CD14-positive monocyte (primary cell): ENCODE measurements at regions not wholly inside any gene's neighbourhood (a gene's known extent, or its start where the extent isn't known, plus 50 kb on each side); places are given as distances from the start of the nearest gene placed in this dataset.

Source experiments
- DNase-seq, 3 donors: peaks; one replicate each; pipeline ENCODE4 v3.0.0-alpha.2; 2011 to 2022
- H2AFZ ChIP-seq: 2 replicates; pipeline ENCODE4 v1.6.0; 2012; ENCODE audit warnings: mild to moderate bottlenecking, low read depth, low read length, inconsistent platforms; ENCODE audit not compliant: insufficient read depth, poor library complexity, severe bottlenecking
- H3K27ac ChIP-seq, 2 donors: 1 replicate in 1 of 2; 2 replicates in 1 of 2; pipeline ENCODE4 v1.5.1; 2012 to 2013; ENCODE audit warnings: low read length in 2 of 2, control low read depth in 1 of 2, inconsistent platforms in 1 of 2, low read depth in 1 of 2, mild to moderate bottlenecking in 1 of 2
- H3K27me3 ChIP-seq, 2 donors: one replicate each; pipeline versions ENCODE4 v1.6.0 to v1.6.1; 2011 to 2013; ENCODE audit warnings: low read length in 2 of 2; ENCODE audit not compliant: control insufficient read depth in 2 of 2, insufficient read depth in 2 of 2
- H3K36me3 ChIP-seq, 2 donors: replicated peaks in 1 of 2; 1 replicate in 1 of 2; 2 replicates in 1 of 2; pipeline versions ENCODE4 v1.5.1 to v1.6.1; 2012 to 2013; ENCODE audit warnings: low read length in 2 of 2, control low read depth in 1 of 2, inconsistent platforms in 1 of 2, mild to moderate bottlenecking in 1 of 2; ENCODE audit not compliant: insufficient read depth in 2 of 2, control insufficient read depth in 1 of 2
- H3K4me1 ChIP-seq, 2 donors: 1 replicate in 1 of 2; 2 replicates in 1 of 2; pipeline versions ENCODE4 v1.5.1 to v1.6.1; 2012 to 2013; ENCODE audit warnings: low read length in 2 of 2, control low read depth in 1 of 2, inconsistent platforms in 1 of 2, mild to moderate bottlenecking in 1 of 2, moderate library complexity in 1 of 2; ENCODE audit not compliant: insufficient read depth in 2 of 2, control insufficient read depth in 1 of 2
- H3K4me2 ChIP-seq: replicated peaks from 2 replicates; pipeline ENCODE3; 2012; ENCODE audit warnings: low read length, moderate library complexity, mild to moderate bottlenecking; ENCODE audit not compliant: poor library complexity, severe bottlenecking; ENCODE audit errors: extremely low read depth
- H3K4me3 ChIP-seq, 3 experiments: fragments of 200-600 bp in 1 of 3; sonication (generic) in 1 of 3; replicated peaks in 1 of 3; 1 replicate in 2 of 3; 2 replicates in 1 of 3; pipeline ENCODE4 v1.5.1; 2011 to 2013; ENCODE audit warnings: low read length in 3 of 3, mild to moderate bottlenecking in 3 of 3, control low read depth in 2 of 3, low read depth in 2 of 3, inconsistent platforms in 1 of 3, moderate library complexity in 1 of 3
- H3K79me2 ChIP-seq: 2 replicates; pipeline ENCODE4 v1.6.0; 2012; ENCODE audit warnings: mild to moderate bottlenecking, control low read depth, inconsistent platforms, low read length, moderate library complexity; ENCODE audit not compliant: insufficient read depth
- H3K9ac ChIP-seq: 2 replicates; pipeline ENCODE4 v1.6.0; 2017; ENCODE audit warnings: low read length, mild to moderate bottlenecking; ENCODE audit not compliant: insufficient read depth, poor library complexity, severe bottlenecking
- H3K9me3 ChIP-seq, 2 donors: replicated peaks in 1 of 2; 1 replicate in 1 of 2; 2 replicates in 1 of 2; pipeline versions ENCODE4 v1.5.1 to v1.6.1; 2012 to 2013; ENCODE audit warnings: low read length in 2 of 2, control low read depth in 1 of 2; ENCODE audit not compliant: control insufficient read depth in 1 of 2, insufficient read depth in 1 of 2
- H4K20me1 ChIP-seq: 2 replicates; pipeline ENCODE4 v1.6.0; 2012; ENCODE audit warnings: mild to moderate bottlenecking, low read length, control low read depth, moderate library complexity; ENCODE audit not compliant: insufficient read depth
- H3K27ac Mint-ChIP-seq, 7 donors: one replicate each; pipeline ENCODE4 v1.8.0; 2020; ENCODE audit warnings: mild to moderate bottlenecking in 7 of 7, mixed read lengths in 7 of 7, moderate library complexity in 6 of 7, inconsistent platforms in 2 of 7
- H3K27me3 Mint-ChIP-seq, 3 donors: one replicate each; pipeline ENCODE4 v1.8.0; 2021 to 2022; ENCODE audit warnings: low read depth in 3 of 3, mild to moderate bottlenecking in 3 of 3, mixed read lengths in 3 of 3, moderate library complexity in 3 of 3, inconsistent platforms in 1 of 3
- H3K36me3 Mint-ChIP-seq, 2 donors: one replicate each; pipeline ENCODE4 v1.8.0; 2020; ENCODE audit warnings: mixed read lengths in 2 of 2, inconsistent platforms in 1 of 2, mild to moderate bottlenecking in 1 of 2
- H3K4me1 Mint-ChIP-seq: one replicate; pipeline ENCODE4 v1.8.0; 2020; ENCODE audit warnings: mild to moderate bottlenecking, mixed read lengths
- H3K4me3 Mint-ChIP-seq, 2 donors: one replicate each; pipeline ENCODE4 v1.8.0; 2020; ENCODE audit warnings: mild to moderate bottlenecking in 2 of 2, mixed read lengths in 2 of 2, moderate library complexity in 1 of 2
- H3K9me3 Mint-ChIP-seq, 7 donors: one replicate each; pipeline ENCODE4 v1.8.0; 2020 to 2022; ENCODE audit warnings: mixed read lengths in 7 of 7, mild to moderate bottlenecking in 6 of 7, moderate library complexity in 6 of 7, inconsistent platforms in 2 of 7
- WGBS: methylation state at CpG from one replicate; pipeline ENCODE4 v1.1.5; 2013; ENCODE audit warnings: missing lambda C conversion rate; ENCODE audit not compliant: insufficient coverage; 5-methylcytosine and 5-hydroxymethylcytosine counted together
- intact Hi-C, 2 donors: fragments of 100-400 bp; cut with micrococcal nuclease; formaldehyde crosslinking; loops; one replicate each; pipeline versions ENCODE4 v1.15.0 to v1.15.1; 2023
- TF ChIP-seq, protein P1 (sequence below): fragments of 200-600 bp; IDR thresholded peaks from one replicate; pipeline ENCODE4 v1.8.0; 2022; ENCODE audit warnings: antibody characterized with exemption, mild to moderate bottlenecking

DNA sequence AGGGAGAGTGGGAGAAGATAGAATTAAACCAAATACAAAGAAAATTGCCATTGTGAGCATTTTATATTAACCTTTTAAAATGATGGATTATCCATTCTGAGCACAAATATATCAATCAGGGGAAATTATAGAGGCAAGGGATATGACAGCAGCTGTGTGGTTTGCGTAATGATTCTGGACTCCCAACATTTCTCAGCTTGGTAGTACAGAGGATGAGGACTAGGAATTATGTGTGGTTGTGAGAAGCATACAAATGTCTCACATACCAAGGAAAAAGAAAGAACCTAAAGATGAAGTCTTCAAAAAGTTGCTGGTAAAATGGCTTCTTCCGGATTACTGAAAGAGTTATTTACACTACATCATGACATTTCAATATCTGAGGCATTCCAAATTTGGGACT, 674.6 kb upstream of the NR3C2 start:
- Histone ChIP-seq H3K4me2 (no peak overlapping the region), H3K27me3 (no peaks in the 10 kb centered on the region), H3K9me3 (no peaks in the 10 kb centered on the region), H3K79me2 (no peaks in the 10 kb centered on the region), H3K4me3 (no peak overlapping the region), H3K9ac (no peak overlapping the region), H3K4me1 (no peaks in the 10 kb centered on the region), H3K36me3 (no peaks in the 10 kb centered on the region), H4K20me1 (no peaks in the 10 kb centered on the region), H2AFZ (no peak overlapping the region), H3K27ac (no peak overlapping the region)
- Mint-ChIP-seq H3K4me1 (no peaks in the 10 kb centered on the region), H3K36me3 (no peaks in the 10 kb centered on the region), H3K27me3 (peaks cover 0 to 2% (median 0%) of the 10 kb centered on the region in 3 donors), H3K4me3 (no peak overlapping the region), H3K27ac (no peak overlapping the region), H3K9me3 (peaks cover 0 to 6% (median 0%) of the 10 kb centered on the region in 7 donors)
- intact Hi-C loops, result no loop called here
- DNase-seq, result no peak
- no CpG with 5 or more reads among the region's 2 CpGs for WGBS
- TF ChIP-seq, protein P1, sequence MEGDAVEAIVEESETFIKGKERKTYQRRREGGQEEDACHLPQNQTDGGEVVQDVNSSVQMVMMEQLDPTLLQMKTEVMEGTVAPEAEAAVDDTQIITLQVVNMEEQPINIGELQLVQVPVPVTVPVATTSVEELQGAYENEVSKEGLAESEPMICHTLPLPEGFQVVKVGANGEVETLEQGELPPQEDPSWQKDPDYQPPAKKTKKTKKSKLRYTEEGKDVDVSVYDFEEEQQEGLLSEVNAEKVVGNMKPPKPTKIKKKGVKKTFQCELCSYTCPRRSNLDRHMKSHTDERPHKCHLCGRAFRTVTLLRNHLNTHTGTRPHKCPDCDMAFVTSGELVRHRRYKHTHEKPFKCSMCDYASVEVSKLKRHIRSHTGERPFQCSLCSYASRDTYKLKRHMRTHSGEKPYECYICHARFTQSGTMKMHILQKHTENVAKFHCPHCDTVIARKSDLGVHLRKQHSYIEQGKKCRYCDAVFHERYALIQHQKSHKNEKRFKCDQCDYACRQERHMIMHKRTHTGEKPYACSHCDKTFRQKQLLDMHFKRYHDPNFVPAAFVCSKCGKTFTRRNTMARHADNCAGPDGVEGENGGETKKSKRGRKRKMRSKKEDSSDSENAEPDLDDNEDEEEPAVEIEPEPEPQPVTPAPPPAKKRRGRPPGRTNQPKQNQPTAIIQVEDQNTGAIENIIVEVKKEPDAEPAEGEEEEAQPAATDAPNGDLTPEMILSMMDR, result no peak

DNA sequence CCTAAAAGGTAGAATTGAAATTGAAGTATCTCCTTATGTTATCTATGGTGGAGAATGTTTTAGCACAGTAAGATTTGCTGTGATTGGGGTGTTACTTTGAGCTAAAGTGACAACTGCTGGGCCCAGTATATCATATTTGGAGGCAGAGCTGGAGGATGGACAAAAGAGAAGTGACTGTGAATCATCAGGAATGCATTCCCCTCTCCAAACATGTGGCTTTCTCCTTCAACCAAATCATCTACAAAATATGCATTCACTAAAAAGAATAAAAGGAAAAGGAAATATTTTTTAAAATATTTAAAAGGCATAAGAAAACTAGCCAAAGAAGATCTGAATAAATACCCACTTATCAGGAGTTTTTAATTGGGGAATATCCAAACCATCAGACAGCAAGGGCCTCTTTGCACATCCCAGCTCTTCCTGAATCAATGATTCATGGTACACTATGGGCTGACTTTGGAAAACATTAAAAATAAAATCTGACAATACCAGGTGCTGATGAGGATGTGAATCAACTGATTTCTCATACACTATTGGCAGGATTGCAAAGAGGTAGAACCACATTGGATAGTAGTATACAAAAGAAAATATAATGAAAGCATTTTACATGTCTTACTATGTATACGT, 671.7 kb upstream of the NR3C2 start:
- Mint-ChIP-seq H3K4me3 (no peak overlapping the region), H3K9me3 (peaks cover 0 to 3% (median under 1%) of the 10 kb centered on the region in 7 donors), H3K36me3 (no peaks in the 10 kb centered on the region), H3K4me1 (no peaks in the 10 kb centered on the region), H3K27ac (no peak overlapping the region), H3K27me3 (peaks cover 0 to 1% (median 0%) of the 10 kb centered on the region in 3 donors)
- Histone ChIP-seq H3K79me2 (no peaks in the 10 kb centered on the region), H3K4me1 (no peaks in the 10 kb centered on the region), H4K20me1 (no peaks in the 10 kb centered on the region), H3K4me2 (no peak overlapping the region), H3K9me3 (peaks cover 0 to 6% of the 10 kb centered on the region in 2 donors), H3K27me3 (no peaks in the 10 kb centered on the region), H2AFZ (no peak overlapping the region), H3K36me3 (no peaks in the 10 kb centered on the region), H3K4me3 (no peak overlapping the region), H3K27ac (no peak overlapping the region), H3K9ac (no peak overlapping the region)
- intact Hi-C loops, result no loop called here
- DNase-seq, result no peak
- WGBS, result no CpG with 5 or more reads among the region's 1 CpG
- TF ChIP-seq, protein P1, result no peak
